ENCODE measurements at regions not wholly inside any gene's neighbourhood (a gene's known extent, or its start where the extent isn't known, plus 50 kb on each side); places are given as distances from the start of the nearest gene placed in this dataset.

- no peak for TF ChIP-seq ZBTB7A (IDR thresholded peaks at IDR 0.05; ENCODE audit: low read depth)
Observed at GRCh38 chr20:7654231-7654630, 286.0 kb downstream of the HAO1 start.

GRCh38 chr20:7656687-7657467, 283.4 kb downstream of the HAO1 start:
- TF ChIP-seq CREB1 (IDR thresholded peaks at IDR 0.05; ENCODE audit: low read depth) (no peak), RAD21 (IDR thresholded peaks at IDR 0.05; ENCODE audit: low read depth) (no peak), CEBPB (IDR thresholded peaks at IDR 0.05) (no peak), TEAD4 (IDR thresholded peaks at IDR 0.05) (no peak), EP300 (IDR thresholded peaks at IDR 0.05; ENCODE audit: borderline replicate concordance) (no peak), REST (IDR thresholded peaks at IDR 0.05; ENCODE audit: low read depth) (no peak), NFIC (IDR thresholded peaks at IDR 0.05) (no peak), TCF12 (IDR thresholded peaks at IDR 0.05; ENCODE audit: low read depth) (no peak)

- TF ChIP-seq ZBTB7A (IDR thresholded peaks at IDR 0.05; ENCODE audit: low read depth) (no peak), MAX (IDR thresholded peaks at IDR 0.05) (no peak), EP300 (IDR thresholded peaks at IDR 0.05; ENCODE audit: borderline replicate concordance) (no peak), EGR1 (IDR thresholded peaks at IDR 0.05) (no peak), YY1 (IDR thresholded peaks at IDR 0.05; ENCODE audit: low read depth) (no peak), TEAD4 (IDR thresholded peaks at IDR 0.05) (no peak)
Observed at GRCh38 chr20:7657569-7657968, 282.7 kb downstream of the HAO1 start.

- TF ChIP-seq TCF12 (IDR thresholded peaks at IDR 0.05; ENCODE audit: low read depth): no peak
- no peak for TF ChIP-seq EGR1 (IDR thresholded peaks at IDR 0.05)
Observed at GRCh38 chr20:7660165-7660564, 280.1 kb downstream of the HAO1 start.

GRCh38 chr20:7665376-7665775, 274.9 kb downstream of the HAO1 start:
- TF ChIP-seq TCF12 (IDR thresholded peaks at IDR 0.05; ENCODE audit: low read depth) (no peak), USF1 (IDR thresholded peaks at IDR 0.05) (no peak), NFIC (IDR thresholded peaks at IDR 0.05) (no peak), EGR1 (IDR thresholded peaks at IDR 0.05) (no peak)

- TF ChIP-seq REST (IDR thresholded peaks at IDR 0.05; ENCODE audit: low read depth): no peak
- TF ChIP-seq CREB1 (IDR thresholded peaks at IDR 0.05; ENCODE audit: low read depth): no peak
- no peak for TF ChIP-seq USF1 (IDR thresholded peaks at IDR 0.05)
- TF ChIP-seq EP300 (IDR thresholded peaks at IDR 0.05; ENCODE audit: borderline replicate concordance): no peak
Observed at GRCh38 chr20:7667194-7667593, 273.1 kb downstream of the HAO1 start.

- TF ChIP-seq CEBPB (IDR thresholded peaks at IDR 0.05) (no peak), YY1 (IDR thresholded peaks at IDR 0.05; ENCODE audit: low read depth) (no peak), USF1 (IDR thresholded peaks at IDR 0.05) (no peak), ZBTB7A (IDR thresholded peaks at IDR 0.05; ENCODE audit: low read depth) (no peak), NFIC (IDR thresholded peaks at IDR 0.05) (no peak), REST (IDR thresholded peaks at IDR 0.05; ENCODE audit: low read depth) (no peak), MAX (IDR thresholded peaks at IDR 0.05) (no peak), TCF12 (IDR thresholded peaks at IDR 0.05; ENCODE audit: low read depth) (no peak), RAD21 (IDR thresholded peaks at IDR 0.05; ENCODE audit: low read depth) (no peak)
Observed at GRCh38 chr20:7672571-7672970, 267.7 kb downstream of the HAO1 start.
